ENCODE measurements at regions not wholly inside any gene's neighbourhood (a gene's known extent, or its start where the extent isn't known, plus 50 kb on each side); places are given as distances from the start of the nearest gene placed in this dataset.

DNA sequence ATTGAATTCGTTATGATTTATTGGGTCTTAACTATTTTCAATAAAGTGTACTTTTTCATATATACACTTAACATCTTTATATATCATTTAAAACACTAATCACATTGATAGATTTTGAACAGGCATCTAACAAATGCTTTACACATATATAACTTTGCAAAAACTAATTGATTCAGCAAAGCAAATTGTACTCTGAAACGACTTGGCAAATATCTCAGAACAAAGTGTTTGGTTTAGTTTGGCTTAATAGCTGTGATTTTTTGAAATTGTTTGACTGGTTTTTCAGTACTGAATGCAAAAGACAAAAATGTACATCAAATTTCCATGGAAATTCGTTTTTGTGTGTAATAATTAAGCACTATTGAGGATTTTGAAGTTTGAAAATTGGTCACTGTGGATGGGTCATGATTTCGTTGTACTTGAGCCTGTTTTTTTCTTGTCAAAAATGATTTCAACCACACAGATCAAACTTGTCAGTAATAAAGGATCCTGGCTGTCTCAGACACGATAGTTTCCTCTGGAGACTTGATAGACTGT, 125.3 kb upstream of the SLC25A13 start:
- ChIA-PET POLR2A (ENCODE audit: unreplicated experiment) (no interaction called here), CTCF (no interaction called here)
- Histone ChIP-seq H3K36me3 (ENCODE audit: low read depth) (no peaks in the 10 kb centered on the region), H2AFZ (no peak overlapping the region), H4K20me1 (ENCODE audit: insufficient read depth) (no peaks in the 10 kb centered on the region; the same call in 1 of the 2 replicates), H3K79me2 (ENCODE audit: low read depth) (no peaks in the 10 kb centered on the region), H3K9me2 (ENCODE audit: insufficient read depth) (no peaks in the 10 kb centered on the region), H3K9me3 (ENCODE audit: insufficient read depth, low read depth) (no peaks in the 10 kb centered on the region; the same call in 1 of the 2 replicates), H3K4me1 (replicated peaks; ENCODE audit: insufficient read depth) (no peaks in the 10 kb centered on the region), H3K27ac (no peak overlapping the region), H3F3A (ENCODE audit: insufficient read depth, low read depth) (no peaks in the 10 kb centered on the region), H3K27me3 (ENCODE audit: insufficient read depth, low read depth) (no peaks in the 10 kb centered on the region), H3K4me3 (no peak overlapping the region), H3K4me2 (no peak overlapping the region)
- DNase-seq: no peak
- intact Hi-C loops (cut with micrococcal nuclease; ENCODE audit: unreplicated experiment): no loop called here
- BruUV-seq (replicated peaks): no TSS peak
- TF ChIP-seq, protein P1, sequence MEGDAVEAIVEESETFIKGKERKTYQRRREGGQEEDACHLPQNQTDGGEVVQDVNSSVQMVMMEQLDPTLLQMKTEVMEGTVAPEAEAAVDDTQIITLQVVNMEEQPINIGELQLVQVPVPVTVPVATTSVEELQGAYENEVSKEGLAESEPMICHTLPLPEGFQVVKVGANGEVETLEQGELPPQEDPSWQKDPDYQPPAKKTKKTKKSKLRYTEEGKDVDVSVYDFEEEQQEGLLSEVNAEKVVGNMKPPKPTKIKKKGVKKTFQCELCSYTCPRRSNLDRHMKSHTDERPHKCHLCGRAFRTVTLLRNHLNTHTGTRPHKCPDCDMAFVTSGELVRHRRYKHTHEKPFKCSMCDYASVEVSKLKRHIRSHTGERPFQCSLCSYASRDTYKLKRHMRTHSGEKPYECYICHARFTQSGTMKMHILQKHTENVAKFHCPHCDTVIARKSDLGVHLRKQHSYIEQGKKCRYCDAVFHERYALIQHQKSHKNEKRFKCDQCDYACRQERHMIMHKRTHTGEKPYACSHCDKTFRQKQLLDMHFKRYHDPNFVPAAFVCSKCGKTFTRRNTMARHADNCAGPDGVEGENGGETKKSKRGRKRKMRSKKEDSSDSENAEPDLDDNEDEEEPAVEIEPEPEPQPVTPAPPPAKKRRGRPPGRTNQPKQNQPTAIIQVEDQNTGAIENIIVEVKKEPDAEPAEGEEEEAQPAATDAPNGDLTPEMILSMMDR (conservative IDR thresholded peaks at IDR 0.05): no peak
- TF ChIP-seq EZH2 (IDR thresholded peaks at IDR 0.05; ENCODE audit: low read depth): no peak

DNA sequence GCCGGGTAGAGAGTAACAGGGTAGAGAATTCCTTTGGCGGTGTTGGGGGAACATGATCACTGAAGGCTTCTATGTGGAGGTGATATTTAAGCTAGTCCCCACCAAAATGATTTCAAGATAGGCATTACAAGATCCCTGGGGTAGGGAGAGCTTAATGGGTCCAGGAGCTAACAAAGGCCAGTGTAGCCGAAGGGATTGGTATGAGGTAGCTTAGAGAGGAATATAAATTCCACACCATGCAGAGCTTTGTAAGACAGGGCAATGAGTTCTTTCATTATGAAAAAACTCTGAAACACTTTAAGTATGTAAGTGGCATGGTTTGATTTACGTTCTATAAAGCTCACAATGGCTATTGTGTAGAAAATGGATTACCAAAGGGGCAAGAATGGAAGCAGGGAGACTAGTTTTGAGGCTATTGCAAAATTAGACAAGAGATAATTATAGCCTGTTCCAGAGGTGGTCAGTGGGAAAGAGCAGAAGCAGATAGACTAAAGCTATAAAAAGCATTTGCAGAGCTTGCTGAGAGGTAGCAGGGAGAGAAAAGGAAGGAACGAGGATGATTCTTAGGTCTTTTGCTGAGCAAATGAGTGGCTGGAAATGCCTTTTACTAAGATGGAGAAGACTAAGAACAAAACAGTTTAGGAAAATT, 119.7 kb upstream of the SLC25A13 start:
- DNase-seq: no peak
- H3K9me3 ChIP-seq (ENCODE audit: insufficient read depth, low read depth): no peaks in the 10 kb centered on the region
- ChIA-PET CTCF (no interaction called here), POLR2A (ENCODE audit: unreplicated experiment) (no interaction called here)
- no peak for TF ChIP-seq EZH2 (IDR thresholded peaks at IDR 0.05; ENCODE audit: low read depth)
- no peaks in the 10 kb centered on the region for H3K27me3 ChIP-seq (ENCODE audit: insufficient read depth, low read depth)
- H3K4me1 ChIP-seq (replicated peaks; ENCODE audit: insufficient read depth): no peaks in the 10 kb centered on the region
- no peak overlapping the region for H3K4me3 ChIP-seq
- no peaks in the 10 kb centered on the region for H3K9me2 ChIP-seq (ENCODE audit: insufficient read depth)
- BruUV-seq (replicated peaks): no TSS peak
- H3K79me2 ChIP-seq (ENCODE audit: low read depth): no peaks in the 10 kb centered on the region
- H3K4me2 ChIP-seq: no peak overlapping the region
- no peak overlapping the region for H2AFZ ChIP-seq
- intact Hi-C loops (cut with micrococcal nuclease; ENCODE audit: unreplicated experiment): no loop called here
- H3K36me3 ChIP-seq (ENCODE audit: low read depth): no peaks in the 10 kb centered on the region
- H4K20me1 ChIP-seq (ENCODE audit: insufficient read depth): no peaks in the 10 kb centered on the region
- no peak overlapping the region for H3K27ac ChIP-seq
- H3F3A ChIP-seq (ENCODE audit: insufficient read depth, low read depth): no peaks in the 10 kb centered on the region

DNA sequence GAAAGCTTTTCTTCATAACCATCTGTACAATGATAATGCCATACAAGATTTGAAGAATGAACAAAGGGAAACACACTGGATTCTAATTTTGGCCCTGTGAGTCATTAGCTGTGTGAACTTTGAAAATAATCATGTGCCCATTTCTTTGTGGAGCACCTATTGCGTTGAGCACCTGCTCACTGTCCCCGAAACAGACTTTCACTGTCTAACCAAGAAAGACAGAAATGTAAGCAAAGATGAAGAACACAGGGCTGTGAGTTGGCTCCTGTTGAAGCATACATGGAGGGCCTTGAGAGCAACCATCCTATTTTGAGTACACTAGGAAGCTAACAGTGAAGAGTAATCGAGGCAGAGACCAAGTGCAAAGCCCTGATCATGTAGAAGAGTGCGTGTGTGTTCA, 118.4 kb upstream of the SLC25A13 start:
- Histone ChIP-seq H3K27me3 (ENCODE audit: insufficient read depth, low read depth) (no peaks in the 10 kb centered on the region), H3K36me3 (ENCODE audit: low read depth) (no peaks in the 10 kb centered on the region), H3K9me3 (ENCODE audit: insufficient read depth, low read depth) (no peaks in the 10 kb centered on the region), H2AFZ (no peak overlapping the region), H4K20me1 (ENCODE audit: insufficient read depth) (no peaks in the 10 kb centered on the region), H3K27ac (no peak overlapping the region), H3K9me2 (ENCODE audit: insufficient read depth) (no peaks in the 10 kb centered on the region), H3K4me2 (no peak overlapping the region), H3K4me3 (no peak overlapping the region), H3K79me2 (ENCODE audit: low read depth) (no peaks in the 10 kb centered on the region), H3F3A (ENCODE audit: insufficient read depth, low read depth) (no peaks in the 10 kb centered on the region), H3K4me1 (replicated peaks; ENCODE audit: insufficient read depth) (no peaks in the 10 kb centered on the region)
- TF ChIP-seq EZH2 (IDR thresholded peaks at IDR 0.05; ENCODE audit: low read depth): no peak
- TF ChIP-seq, protein P1 (conservative IDR thresholded peaks at IDR 0.05): no peak
- POLR2A ChIA-PET (ENCODE audit: unreplicated experiment): no interaction called here
- DNase-seq: no peak
- intact Hi-C loops (cut with micrococcal nuclease; ENCODE audit: unreplicated experiment): no loop called here
- CTCF ChIA-PET: no interaction called here
- BruUV-seq (replicated peaks): no TSS peak

DNA sequence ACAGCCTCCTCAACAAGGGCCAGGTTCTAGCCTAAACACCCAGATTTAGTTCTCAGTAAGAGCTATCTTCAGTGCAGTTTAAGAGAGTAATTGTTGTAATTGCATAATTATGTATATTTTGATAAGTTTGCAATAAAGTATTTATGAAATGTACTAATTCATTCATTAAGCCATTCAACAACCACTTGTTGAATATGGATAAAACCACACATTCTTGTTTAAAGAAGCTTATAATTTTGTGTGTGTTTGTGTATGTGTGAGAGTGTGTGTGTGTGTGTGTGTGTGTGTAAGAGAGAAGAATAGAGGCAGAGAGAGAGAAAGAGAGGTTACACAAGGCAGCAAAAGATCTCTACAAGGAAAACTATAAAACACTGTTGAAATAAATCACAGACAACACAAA, 115.0 kb upstream of the SLC25A13 start:
- ChIA-PET CTCF (no interaction called here), POLR2A (ENCODE audit: unreplicated experiment) (no interaction called here)
- no peaks in the 10 kb centered on the region for H3K36me3 ChIP-seq (ENCODE audit: low read depth)
- no peak for DNase-seq
- no peak overlapping the region for H3K4me3 ChIP-seq
- TF ChIP-seq EZH2 (IDR thresholded peaks at IDR 0.05; ENCODE audit: low read depth): no peak
- TF ChIP-seq, protein P1 (conservative IDR thresholded peaks at IDR 0.05): no peak
- no peak overlapping the region for H3K27ac ChIP-seq
- no peaks in the 10 kb centered on the region for H3K9me3 ChIP-seq (ENCODE audit: insufficient read depth, low read depth)
- intact Hi-C loops (cut with micrococcal nuclease; ENCODE audit: unreplicated experiment): no loop called here
- H3F3A ChIP-seq (ENCODE audit: insufficient read depth, low read depth): no peaks in the 10 kb centered on the region
- no peaks in the 10 kb centered on the region for H4K20me1 ChIP-seq (ENCODE audit: insufficient read depth)
- no peaks in the 10 kb centered on the region for H3K9me2 ChIP-seq (ENCODE audit: insufficient read depth)
- no peaks in the 10 kb centered on the region for H3K4me1 ChIP-seq (replicated peaks; ENCODE audit: insufficient read depth)
- H3K27me3 ChIP-seq (ENCODE audit: insufficient read depth, low read depth): no peaks in the 10 kb centered on the region
- no peaks in the 10 kb centered on the region for H3K79me2 ChIP-seq (ENCODE audit: low read depth)
- no peak overlapping the region for H2AFZ ChIP-seq
- no TSS peak for BruUV-seq (replicated peaks)
- no peak overlapping the region for H3K4me2 ChIP-seq

All from PC-9 (cell line).